ENCODE measurements at regions not wholly inside any gene's neighbourhood (a gene's known extent, or its start where the extent isn't known, plus 50 kb on each side); places are given as distances from the start of the nearest gene placed in this dataset.
"Not testable (repeated sequence)": the region's sequence is repeated elsewhere in the genome, so short reads cannot be mapped to it uniquely, and the experiment has no call there.

- no peak for DNase-seq
Measured at GRCh38 chr5:114062932-114063867, 298.7 kb upstream of the KCNN2 start.

DNA sequence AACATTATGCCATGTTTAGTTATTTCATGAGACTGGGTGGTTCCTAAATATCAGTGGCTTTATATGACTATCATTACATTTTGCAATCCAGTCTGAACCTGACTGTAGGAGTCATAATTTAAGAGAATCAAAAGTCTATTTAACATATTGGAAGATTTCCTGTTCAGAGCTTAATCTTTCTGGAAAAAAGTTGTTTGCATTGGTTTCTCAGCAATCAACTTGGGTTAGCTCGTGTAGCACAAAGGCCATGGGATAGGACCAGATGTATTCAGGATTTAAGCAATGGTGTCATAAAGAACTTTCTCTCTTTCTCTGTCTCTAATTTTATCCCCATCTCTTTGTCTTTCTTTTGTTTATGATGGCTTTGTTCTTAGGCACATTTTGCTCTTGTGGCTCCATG lies 296.0 kb upstream of the KCNN2 start:
- DNase-seq = no peak

- no peak for DNase-seq
Measured at GRCh38 chr5:114070093-114070722, 291.7 kb upstream of the KCNN2 start.

GRCh38 chr5:114089259-114089658 lies 272.6 kb upstream of the KCNN2 start:
- no peak for DNase-seq

DNA sequence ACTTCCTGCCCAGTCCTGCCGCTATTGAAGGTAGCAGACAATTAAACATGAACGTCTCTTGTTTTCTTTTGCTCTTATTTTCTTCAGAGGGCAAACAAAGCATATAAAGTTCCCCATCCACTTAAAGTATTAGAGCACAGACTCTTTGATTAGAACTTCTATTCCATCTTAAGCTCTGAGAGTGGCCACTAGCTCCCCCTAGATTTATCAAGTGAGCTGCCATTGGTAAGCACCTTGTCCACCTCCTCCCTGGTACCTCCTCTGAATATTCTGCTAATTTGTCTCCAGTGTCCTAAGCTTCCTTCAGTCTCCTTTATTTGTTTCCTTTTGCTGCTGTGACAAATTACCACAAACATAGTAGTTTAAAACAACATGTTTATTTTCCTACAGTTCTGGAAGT lies 264.3 kb upstream of the KCNN2 start:
- DNase-seq = no peak

DNA sequence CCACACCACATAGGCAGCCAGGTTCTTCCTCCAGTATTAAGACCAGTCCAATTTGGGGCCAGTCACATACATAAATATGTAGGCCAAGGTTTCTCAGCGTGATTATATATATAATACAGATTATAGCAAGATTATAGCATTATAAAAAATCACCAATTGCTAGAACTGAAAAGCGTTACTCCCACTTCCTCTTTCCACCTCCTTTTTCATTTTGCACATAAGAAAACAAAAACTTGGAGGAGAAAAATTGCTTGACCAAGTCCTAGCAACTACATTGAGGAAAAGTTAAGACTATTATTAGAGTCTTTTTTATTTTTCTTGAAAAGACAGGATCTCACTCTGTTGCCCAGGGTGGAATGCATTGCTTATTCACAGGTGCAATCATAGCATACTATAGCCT lies 262.7 kb upstream of the KCNN2 start:
- DNase-seq = no peak

DNA sequence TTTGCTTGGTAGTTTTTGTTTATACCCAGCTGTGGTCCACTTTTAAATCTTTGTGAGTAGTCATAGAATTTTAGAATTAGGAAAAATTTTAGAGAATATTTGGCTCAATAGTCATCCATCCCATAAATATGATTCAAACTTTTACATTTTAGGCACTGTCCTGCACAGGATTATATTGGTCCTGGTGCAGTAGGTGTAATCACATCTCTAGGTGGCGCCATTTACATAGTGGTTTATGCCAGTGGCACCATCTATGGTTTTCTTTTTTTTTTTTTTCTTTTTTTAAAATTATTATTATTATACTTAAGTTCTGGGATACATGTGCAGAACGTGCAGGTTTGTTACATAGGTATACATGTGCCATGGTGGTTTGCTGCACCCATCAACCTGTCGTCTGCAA lies 260.7 kb upstream of the KCNN2 start:
- peak; percentile 55 for DNase-seq

- DNase-seq = no peak
Measured at GRCh38 chr5:114113604-114114003, 248.3 kb upstream of the KCNN2 start.

- no peak for DNase-seq
Measured at GRCh38 chr5:114116981-114117380, 244.9 kb upstream of the KCNN2 start.

- no peak for DNase-seq
Measured at GRCh38 chr5:114118511-114118910, 243.4 kb upstream of the KCNN2 start.

DNA sequence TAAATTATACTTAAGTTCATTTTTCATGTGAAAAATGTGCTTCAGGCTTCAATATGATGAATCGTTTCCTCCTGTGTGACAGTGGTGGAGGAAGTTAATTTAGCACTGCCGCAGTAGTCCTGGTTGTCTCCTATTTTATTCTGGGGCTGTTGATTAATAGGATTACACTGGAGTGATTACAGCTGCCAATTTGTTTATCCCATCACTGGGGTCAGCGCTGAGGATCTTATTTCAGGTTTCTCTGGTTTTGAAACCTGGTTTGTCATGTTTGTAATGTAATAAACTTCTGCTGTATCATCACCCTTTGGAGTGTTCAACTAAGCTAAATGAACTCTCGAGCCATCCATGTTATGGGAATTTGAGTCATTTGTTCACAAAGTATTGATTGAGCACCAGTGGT lies 241.7 kb upstream of the KCNN2 start:
- DNase-seq = no peak

DNA sequence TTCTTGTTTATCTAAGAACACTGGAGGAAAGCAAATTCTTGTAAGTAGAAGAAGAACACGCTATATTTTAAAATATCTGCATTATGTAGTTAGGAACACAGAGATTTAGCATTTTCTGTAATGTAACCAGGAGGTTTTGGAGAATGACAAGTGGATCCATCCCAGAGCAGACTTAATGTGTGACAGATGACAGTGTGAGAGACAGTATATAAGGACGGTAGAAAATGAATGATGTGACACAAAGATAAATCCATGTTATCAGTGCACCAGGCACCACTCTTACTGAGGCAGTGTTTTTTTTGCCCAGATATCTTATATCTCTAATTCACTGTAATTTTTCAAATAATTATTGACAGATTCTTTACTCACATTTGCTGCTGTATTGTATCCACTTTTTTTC lies 239.0 kb upstream of the KCNN2 start:
- DNase-seq = no peak

- DNase-seq = no peak
Measured at GRCh38 chr5:114123654-114124053, 238.2 kb upstream of the KCNN2 start.

- no peak for DNase-seq
Measured at GRCh38 chr5:114146398-114146797, 215.5 kb upstream of the KCNN2 start.

DNA sequence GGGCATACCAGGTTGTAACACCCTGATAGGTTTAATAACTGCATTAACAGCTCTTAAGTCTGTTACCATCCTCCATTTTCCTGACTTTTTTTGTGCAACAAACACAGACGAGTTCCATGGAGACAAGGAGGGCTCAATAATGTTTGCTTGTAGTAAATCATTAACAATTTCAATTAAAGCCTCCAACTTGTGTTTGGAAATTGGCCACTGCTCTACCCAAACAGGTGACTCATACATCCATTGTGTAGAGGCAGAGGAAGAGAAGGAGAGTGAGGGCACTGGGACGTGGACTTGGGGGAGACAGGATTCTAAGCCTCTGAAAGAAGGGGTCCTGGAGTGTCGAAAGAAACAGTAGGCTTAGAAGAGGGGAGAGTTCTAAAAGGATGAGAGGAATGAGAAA lies 213.6 kb upstream of the KCNN2 start:
- DNase-seq = no peak

- DNase-seq = not testable (repeated sequence)
Measured at GRCh38 chr5:114148728-114149127, 213.1 kb upstream of the KCNN2 start.

DNA sequence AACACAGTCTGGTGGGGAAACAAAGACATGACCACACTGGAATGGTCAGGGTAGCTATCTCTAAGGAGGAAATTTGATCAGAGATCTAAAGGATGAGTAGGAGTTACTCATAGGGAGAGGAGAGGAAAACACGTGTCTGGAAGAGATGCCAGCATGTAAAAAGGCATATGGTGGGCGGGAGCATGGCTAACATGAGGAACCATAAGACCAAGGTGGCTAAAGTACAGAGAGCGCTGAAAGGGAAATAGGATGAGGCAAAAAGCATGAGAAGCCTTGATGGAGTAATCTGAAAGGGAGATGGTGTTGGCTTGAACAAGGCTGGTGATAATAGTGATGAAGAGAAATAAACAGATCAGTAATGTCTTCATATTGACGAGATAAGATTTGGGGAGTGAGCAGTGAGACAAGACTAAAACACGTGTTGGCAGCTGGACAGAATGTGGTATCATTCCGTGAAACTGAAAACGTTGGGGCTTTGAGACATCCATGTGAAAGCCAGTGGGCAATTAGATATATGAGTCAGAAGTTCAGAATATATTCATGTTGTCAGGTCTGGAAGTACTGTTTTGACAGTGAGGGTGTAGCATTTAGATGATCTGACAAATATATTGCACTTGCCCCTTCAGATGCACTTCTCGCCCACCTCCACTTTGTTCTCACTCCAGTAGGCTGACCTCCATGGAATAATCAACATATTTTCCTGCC lies 209.1 kb upstream of the KCNN2 start:
- no peak for DNase-seq

DNA sequence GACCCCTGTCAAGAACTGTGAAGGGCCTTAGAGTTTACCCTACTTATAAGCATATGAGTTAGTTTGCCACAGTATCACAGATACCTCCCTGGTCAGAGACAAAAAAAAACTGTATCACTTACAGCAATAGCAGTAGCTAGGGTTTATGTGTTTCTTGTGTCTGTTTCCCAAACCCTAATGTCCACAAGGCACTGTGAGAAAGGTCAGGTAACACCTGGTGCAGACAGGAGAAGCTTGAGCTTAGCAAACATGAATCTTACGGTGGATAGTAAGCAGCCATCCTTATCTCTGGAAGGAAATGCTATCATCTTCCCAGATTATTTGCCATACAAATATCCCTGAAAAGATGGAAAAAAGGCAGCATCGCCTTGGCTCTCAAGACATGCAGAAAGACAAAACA lies 208.5 kb upstream of the KCNN2 start:
- no peak for DNase-seq

DNA sequence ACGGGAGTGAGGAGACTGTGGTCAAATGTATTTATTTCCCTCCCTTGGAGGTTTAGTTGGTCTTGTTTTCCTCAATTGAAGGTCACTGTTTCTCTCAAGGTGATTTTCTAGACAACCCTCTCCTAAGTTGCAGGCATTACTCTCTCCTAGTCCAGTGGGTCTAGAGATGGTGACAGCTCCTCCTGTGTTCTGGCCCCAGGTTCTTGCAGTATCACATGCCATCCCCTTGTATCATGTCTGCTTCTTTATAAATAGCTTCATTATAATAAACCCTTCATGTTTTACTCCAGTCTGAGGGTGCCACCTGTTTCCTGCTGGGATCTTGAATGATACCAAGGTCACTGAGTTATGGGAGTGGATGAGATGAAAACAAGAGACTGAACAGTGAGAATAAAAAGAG lies 208.0 kb upstream of the KCNN2 start:
- no peak for DNase-seq

GRCh38 chr5:114166081-114166480 lies 195.8 kb upstream of the KCNN2 start:
- no peak for DNase-seq

DNA sequence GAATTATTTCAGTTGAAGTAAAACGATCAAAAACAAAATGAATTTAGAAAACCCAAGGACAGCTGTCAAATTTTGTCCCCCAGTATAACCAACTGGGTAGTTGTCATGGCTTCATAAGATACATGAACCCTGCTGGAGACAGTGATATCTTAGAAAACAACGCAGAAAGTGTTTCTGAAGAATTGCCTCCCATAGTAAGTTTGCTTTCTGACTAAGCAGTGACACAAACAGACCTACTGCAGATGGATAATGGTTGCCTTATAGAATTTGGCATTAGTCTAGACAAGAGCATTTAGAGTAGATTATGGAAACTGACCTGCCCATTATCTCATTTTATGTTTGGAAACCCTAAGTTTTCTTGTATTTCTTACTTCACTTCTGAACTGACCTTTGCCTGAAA lies 187.7 kb upstream of the KCNN2 start:
- no peak for DNase-seq

DNA sequence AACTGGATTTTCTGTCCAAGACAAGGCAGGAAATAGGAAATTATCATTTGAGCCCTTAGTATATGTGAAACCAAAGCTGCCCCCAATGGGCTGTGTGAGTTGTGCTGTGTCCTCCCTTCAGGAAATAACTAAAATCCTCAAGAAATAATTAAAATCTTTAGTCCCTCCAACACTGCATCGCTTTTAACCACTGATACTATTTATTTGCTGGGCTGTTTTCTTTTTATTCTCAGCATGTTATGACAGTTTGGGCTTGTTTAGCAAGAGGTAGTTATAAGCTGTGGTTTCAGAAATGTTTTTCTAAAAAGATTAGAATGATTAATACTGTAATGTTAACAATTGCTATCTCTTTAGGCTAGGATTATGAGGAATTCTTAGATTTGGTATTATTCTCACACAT lies 187.0 kb upstream of the KCNN2 start:
- no peak for DNase-seq

DNA sequence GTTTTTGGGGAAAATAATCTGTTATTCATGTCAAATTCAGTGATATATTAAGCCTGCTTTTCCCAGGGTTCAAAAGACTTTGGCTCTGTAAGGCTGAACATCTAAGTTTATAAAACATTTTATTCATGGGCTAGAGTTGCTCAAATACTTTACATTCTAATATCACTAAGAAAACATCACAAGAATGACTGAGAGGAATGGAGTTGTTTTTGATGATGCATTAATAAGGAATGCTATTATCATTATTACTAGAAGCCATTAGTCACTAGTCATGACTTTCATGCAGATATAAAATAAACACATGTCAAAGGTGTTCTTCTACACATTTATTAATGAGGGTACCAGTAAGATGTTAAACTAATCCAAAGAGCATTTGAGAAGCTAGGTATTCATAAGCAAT lies 185.5 kb upstream of the KCNN2 start:
- no peak for DNase-seq

DNA sequence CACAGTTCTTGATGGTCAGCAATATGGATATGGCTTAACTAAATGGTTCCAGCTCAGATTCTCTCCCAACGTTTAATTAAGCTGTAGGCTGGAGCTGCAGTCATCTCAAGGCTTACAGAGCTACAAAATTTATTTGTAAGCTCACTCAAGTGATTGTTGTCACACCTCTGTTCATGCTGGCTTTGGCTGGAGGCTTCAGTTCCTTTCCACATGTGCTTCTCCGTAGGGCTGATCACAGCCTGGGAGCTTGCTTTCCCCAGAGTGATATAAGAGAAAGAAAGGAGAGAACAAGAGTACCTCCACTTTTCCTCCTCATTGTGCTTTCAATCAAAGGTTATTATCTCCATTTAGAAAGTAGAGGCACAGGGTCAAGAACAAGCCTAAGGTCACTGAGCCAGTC lies 182.7 kb upstream of the KCNN2 start:
- DNase-seq = no peak
